ENCODE measurements at regions not wholly inside any gene's neighbourhood (a gene's known extent, or its start where the extent isn't known, plus 50 kb on each side); places are given as distances from the start of the nearest gene placed in this dataset.

DNA sequence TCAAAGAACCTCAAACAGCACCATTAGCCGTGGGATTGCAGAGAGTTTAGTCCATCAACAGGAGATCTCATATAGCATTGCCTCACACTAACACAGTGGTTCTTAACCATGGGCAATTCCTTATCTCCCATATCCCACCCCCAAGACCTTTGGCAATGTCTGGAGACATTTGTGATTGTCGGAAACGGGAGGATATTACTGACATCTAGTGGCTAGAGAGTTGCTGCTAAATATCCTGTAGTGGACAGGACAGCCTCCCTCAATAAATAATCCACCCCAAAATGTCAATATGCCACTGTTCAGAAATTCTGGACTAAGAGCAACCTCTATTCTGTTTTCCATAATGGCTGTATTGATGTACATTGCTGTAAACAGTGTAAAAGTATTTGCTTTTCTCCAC, 210.1 kb upstream of the CCN2 start:
- no CpG with 5 or more reads among the region's 3 CpGs for WGBS (ENCODE audit: extremely low coverage, insufficient read length, low lambda C conversion rate)
- H2BK5ac ChIP-seq (ENCODE audit: insufficient read length, low read length), result no peak overlapping the region
- peaks cover 0 to 5% of the 10 kb centered on the region in 2 experiments; a peak in 2 of 5 replicates for H3K9me3 Mint-ChIP-seq
- no peak overlapping the region for H3K56ac ChIP-seq (ENCODE audit: insufficient read length, low read depth, low read length)
- no peak overlapping the region for H3K27ac Mint-ChIP-seq
- no peaks in the 10 kb centered on the region for H4K20me1 ChIP-seq (ENCODE audit: control insufficient read depth, insufficient read depth, insufficient read length)
- TF ChIP-seq, protein P1, sequence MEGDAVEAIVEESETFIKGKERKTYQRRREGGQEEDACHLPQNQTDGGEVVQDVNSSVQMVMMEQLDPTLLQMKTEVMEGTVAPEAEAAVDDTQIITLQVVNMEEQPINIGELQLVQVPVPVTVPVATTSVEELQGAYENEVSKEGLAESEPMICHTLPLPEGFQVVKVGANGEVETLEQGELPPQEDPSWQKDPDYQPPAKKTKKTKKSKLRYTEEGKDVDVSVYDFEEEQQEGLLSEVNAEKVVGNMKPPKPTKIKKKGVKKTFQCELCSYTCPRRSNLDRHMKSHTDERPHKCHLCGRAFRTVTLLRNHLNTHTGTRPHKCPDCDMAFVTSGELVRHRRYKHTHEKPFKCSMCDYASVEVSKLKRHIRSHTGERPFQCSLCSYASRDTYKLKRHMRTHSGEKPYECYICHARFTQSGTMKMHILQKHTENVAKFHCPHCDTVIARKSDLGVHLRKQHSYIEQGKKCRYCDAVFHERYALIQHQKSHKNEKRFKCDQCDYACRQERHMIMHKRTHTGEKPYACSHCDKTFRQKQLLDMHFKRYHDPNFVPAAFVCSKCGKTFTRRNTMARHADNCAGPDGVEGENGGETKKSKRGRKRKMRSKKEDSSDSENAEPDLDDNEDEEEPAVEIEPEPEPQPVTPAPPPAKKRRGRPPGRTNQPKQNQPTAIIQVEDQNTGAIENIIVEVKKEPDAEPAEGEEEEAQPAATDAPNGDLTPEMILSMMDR (conservative IDR thresholded peaks at IDR 0.05), result peak; percentile 73
- no peak overlapping the region for H4K5ac ChIP-seq (ENCODE audit: insufficient read length, low read depth, low read length)
- H4K8ac ChIP-seq (replicated peaks; ENCODE audit: insufficient read length, low read depth, low read length), result no peak overlapping the region
- H4K91ac ChIP-seq (ENCODE audit: insufficient read length, low read depth, low read length), result no peak overlapping the region
- no peaks in the 10 kb centered on the region for H3K79me1 ChIP-seq (ENCODE audit: insufficient read depth, low read depth, low read length, poor library complexity, severe bottlenecking)
- no peaks in the 10 kb centered on the region for H3K23me2 ChIP-seq (ENCODE audit: insufficient read length, low read depth, low read length, poor library complexity, severe bottlenecking)
- H3K27me3 Mint-ChIP-seq (ENCODE audit: low read depth), result peaks cover 3% of the 10 kb centered on the region; the same call in 1 of the 2 replicates
- no peaks in the 10 kb centered on the region for H3K27me3 ChIP-seq (ENCODE audit: insufficient read depth, low read length)
- no peak overlapping the region for H2BK20ac ChIP-seq (ENCODE audit: low read depth, low read length, poor library complexity, severe bottlenecking)
- H3K9ac ChIP-seq (ENCODE audit: extremely low read depth, insufficient read length, low read length), result no peak overlapping the region
- H3K79me2 ChIP-seq (ENCODE audit: insufficient read depth, low read length), result no peaks in the 10 kb centered on the region
- no peak overlapping the region for H2BK15ac ChIP-seq (ENCODE audit: low read depth, low read length)
- no peaks in the 10 kb centered on the region for H3K4me1 ChIP-seq (ENCODE audit: insufficient read depth, low read length)
- DNase-seq, result no peak
- H3K4ac ChIP-seq (ENCODE audit: low read depth, low read length), result no peak overlapping the region
- H3K36me3 Mint-ChIP-seq (ENCODE audit: insufficient read depth in 1 of 3, low read depth in 3 of 3), result 0 out of 7 replicates have a peak, but pooled peaks cover 0 to 1% (median 0%) of the 10 kb centered on the region in 3 experiments
- H3K4me2 ChIP-seq (ENCODE audit: insufficient read depth, insufficient read length, low read length), result no peak overlapping the region
- no peak overlapping the region for H3K23ac ChIP-seq (ENCODE audit: insufficient read length, low read depth, low read length)
- H3K27ac ChIP-seq (ENCODE audit: insufficient read length, low read depth, low read length), result no peak overlapping the region
- H2BK12ac ChIP-seq (ENCODE audit: insufficient read length, low read depth, low read length), result no peak overlapping the region
- no peak overlapping the region for H2AFZ ChIP-seq (ENCODE audit: low read length)
- H2AK5ac ChIP-seq (ENCODE audit: insufficient read length, low read length), result no peak overlapping the region
- no peaks in the 10 kb centered on the region for H3K9me3 ChIP-seq (ENCODE audit: control insufficient read depth, low read depth, low read length)
- no peak overlapping the region for H3K14ac ChIP-seq (ENCODE audit: insufficient read depth, low read length)
- no peak overlapping the region for H3T11ph ChIP-seq (ENCODE audit: low read length)
- H3K4me3 Mint-ChIP-seq, result no peak overlapping the region
- no peak overlapping the region for H2BK120ac ChIP-seq (ENCODE audit: low read depth, low read length, poor library complexity, severe bottlenecking)
- no peak overlapping the region for H3K18ac ChIP-seq (ENCODE audit: insufficient read length, low read depth, low read length)
- no peaks in the 10 kb centered on the region for H3K4me1 Mint-ChIP-seq
